Transverse colon (tissue), 4 donors: ENCODE measurements at regions not wholly inside any gene's neighbourhood (a gene's known extent, or its start where the extent isn't known, plus 50 kb on each side); places are given as distances from the start of the nearest gene placed in this dataset.

Experiments used
- POLR2AphosphoS5 ChIP-seq, 3 donors: sonication (generic); formaldehyde crosslinking; IDR thresholded peaks; one replicate each; pipeline ENCODE4 v1.6.1; 2016; ENCODE audit warnings: antibody characterized with exemption in 3 of 3
- TF ChIP-seq, protein P1 (sequence below), 5 experiments: fragments of 200-600 bp in 3 of 5; fragments of 450-650 bp in 2 of 5; sonication (generic) in 3 of 5; IDR thresholded peaks; 1 replicate in 2 of 5; 2 replicates in 3 of 5; pipeline ENCODE4 v1.5.1; 2016 to 2017; ENCODE audit warnings: antibody characterized with exemption in 5 of 5, inconsistent platforms in 3 of 5, mild to moderate bottlenecking in 2 of 5, moderate library complexity in 1 of 5

DNA sequence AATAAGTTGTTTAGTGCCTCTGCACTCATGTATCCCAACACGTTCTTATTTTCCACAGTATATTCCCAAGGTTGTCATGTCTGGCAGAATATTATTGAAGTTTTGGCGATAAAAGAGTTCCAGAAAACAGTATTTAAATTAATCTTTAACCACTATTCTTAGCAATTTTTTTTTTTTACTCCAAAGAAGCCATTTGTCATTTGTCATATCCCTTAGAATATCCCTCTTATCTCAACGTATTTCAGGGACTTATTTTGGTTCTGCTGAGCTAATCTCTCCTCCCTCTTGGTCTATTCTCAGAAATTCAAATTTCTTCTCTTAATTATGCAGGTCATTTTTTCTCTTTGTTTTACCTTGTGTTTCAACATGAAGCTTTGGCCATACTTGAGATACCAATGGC is 643.4 kb downstream of the ANKRD7 start:
- TF ChIP-seq POLR2AphosphoS5 (IDR thresholded peaks at IDR 0.05): no peak
- TF ChIP-seq, protein P1, sequence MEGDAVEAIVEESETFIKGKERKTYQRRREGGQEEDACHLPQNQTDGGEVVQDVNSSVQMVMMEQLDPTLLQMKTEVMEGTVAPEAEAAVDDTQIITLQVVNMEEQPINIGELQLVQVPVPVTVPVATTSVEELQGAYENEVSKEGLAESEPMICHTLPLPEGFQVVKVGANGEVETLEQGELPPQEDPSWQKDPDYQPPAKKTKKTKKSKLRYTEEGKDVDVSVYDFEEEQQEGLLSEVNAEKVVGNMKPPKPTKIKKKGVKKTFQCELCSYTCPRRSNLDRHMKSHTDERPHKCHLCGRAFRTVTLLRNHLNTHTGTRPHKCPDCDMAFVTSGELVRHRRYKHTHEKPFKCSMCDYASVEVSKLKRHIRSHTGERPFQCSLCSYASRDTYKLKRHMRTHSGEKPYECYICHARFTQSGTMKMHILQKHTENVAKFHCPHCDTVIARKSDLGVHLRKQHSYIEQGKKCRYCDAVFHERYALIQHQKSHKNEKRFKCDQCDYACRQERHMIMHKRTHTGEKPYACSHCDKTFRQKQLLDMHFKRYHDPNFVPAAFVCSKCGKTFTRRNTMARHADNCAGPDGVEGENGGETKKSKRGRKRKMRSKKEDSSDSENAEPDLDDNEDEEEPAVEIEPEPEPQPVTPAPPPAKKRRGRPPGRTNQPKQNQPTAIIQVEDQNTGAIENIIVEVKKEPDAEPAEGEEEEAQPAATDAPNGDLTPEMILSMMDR (IDR thresholded peaks at IDR 0.05): no peak
